NCI-H1048 (cell line): ENCODE measurements at regions not wholly inside any gene's neighbourhood (a gene's known extent, or its start where the extent isn't known, plus 50 kb on each side); places are given as distances from the start of the nearest gene placed in this dataset.

Experiments used
- DNase-seq: peaks from one replicate; lab custom pipeline; 2025; lab: John Stamatoyannopoulos, UW

GRCh38 chr10:105875050-105875449 lies 1234.0 kb downstream of the SORCS3 start:
- no peak for DNase-seq

DNA sequence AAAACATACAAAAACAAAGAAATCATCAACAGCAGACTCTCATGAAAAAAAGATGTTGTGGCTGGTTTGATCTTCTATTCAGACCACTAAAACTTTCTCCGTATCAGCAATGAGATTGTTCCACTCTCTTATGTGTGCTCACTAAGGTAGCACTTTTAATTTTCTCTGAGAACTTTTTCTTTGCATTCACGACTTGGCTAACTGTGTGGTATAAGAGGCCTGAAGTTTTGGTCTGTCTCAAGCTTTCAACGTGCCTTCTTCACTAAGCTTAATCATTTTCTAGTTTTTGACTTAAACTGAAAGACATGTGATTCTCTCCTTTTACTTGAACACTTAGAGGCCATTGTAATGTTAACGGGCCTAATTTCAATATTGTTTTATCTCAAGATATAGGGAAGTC lies 1231.6 kb downstream of the SORCS3 start:
- DNase-seq, result no peak

DNA sequence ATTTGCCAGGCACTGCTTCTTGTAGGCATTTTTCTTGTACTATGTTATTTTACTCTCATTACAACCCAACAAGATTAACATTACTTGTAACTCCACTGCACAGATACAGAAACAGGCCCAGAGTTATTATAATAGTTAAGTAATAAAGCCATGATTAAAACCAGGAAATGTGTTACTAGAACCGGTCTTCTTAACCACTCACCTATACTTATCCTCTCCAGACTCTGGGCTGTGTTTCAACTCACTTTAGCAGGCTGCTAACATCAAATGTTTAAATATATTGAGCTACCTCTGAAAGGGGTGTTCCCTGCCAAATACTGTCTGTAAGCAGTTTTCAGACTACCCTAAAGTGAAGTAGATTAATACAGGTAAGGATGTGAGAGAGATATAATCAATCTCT lies 1227.8 kb downstream of the SORCS3 start:
- no peak for DNase-seq

DNA sequence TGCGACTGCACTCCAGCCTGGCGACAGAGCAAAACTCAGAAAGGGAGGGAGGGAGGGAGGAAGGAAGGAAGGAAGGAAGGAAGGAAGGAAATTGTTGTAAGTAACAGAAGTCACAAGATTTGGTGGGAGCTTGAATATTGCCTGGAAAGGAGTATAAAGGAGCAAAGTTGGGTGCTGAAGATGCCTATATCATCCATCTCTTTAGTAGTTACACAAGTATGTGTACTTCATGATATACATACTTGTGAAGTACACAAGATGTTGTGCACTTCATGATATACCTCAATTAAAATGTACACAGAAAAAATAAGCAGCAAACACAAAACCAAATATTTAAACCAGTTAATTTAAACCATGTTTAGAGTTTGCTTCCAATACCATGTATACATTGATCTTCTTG lies 1223.8 kb downstream of the SORCS3 start:
- DNase-seq, result no peak

DNA sequence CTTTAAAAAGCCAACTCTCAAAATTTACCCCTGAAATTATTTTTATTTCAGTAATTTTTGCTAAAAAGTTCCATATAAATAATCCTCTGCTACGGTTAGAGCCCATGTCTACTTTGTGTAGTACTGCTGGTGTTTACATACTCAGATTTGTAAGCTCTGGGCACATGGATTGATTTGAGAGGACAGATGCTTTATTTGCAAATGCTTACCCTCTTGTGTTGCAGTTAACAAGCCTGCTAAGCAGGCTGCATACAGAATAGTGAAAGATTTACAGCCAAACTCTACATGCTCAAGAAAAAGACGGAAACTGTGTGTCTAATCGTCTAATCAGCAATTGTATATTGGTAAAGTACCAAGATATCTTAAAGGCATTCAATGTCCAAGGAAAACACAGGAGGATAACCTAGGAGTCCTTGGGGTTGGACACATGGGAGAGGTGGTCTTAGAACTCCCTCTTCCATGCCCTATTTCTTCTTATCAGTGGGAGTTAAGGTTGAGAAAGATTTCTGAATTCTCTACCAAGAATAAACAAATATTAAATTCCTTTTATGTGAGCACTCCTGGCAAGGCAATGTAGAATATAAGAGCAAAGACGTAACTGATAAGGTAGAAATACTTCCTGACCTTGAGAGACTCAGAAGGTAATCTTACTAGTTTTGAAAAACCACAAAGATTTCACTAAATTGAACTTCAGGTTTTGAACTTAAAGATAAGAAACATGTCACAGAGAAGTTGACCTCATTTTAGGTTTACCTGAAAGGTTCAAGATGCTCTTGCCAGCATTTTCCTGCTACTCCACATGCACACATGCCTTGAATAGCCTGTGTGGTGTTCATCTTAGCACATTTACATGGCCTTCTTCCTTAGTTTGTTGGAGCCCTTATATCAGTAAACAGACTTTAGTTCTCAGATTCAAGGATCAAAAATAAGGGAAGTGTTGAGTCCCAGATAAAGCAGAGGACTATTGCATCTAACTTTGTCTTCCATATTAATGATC lies 1216.5 kb downstream of the SORCS3 start:
- DNase-seq, result no peak

DNA sequence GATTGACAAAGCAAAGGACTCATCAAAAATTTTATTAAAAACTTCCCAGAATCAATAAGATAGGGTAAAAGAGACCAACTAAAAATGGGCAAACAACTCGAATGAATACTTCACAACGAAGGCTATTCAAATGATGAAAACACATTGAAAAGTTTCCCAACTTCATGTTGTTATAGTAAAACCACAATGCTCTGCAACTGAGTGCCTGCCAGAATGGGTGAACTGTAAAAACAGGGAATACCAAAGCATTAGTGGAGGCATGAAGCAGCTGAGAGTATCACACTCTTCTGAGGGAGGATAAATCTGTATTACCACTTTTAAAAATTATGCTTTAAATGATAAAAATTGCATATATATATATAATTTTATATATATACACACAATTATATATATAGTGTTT lies 1214.7 kb downstream of the SORCS3 start:
- no peak for DNase-seq

- peak; percentile 61 for DNase-seq
Observed at GRCh38 chr10:105844676-105845570, 1203.8 kb downstream of the SORCS3 start.

DNA sequence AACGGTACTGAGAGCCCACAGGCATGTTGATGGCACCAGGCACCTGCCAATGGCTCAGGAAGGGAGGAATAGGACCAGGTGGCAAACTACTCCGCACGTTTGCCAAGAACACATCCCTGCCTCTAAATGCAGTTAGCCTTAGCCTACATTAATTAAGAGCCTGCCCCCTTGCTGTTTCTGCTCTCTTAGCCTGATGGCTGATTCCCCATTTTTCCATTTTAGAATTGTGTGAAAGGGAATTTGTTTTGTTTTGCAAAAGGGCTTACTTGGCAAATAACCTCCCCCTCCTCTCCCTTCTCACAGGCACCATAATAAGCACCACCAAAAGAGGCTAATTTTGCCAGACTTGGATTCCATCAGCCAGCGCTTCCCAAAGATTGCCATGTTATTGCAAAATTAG lies 1203.2 kb downstream of the SORCS3 start:
- DNase-seq, result no peak

GRCh38 chr10:105843786-105844185 lies 1202.7 kb downstream of the SORCS3 start:
- no peak for DNase-seq

DNA sequence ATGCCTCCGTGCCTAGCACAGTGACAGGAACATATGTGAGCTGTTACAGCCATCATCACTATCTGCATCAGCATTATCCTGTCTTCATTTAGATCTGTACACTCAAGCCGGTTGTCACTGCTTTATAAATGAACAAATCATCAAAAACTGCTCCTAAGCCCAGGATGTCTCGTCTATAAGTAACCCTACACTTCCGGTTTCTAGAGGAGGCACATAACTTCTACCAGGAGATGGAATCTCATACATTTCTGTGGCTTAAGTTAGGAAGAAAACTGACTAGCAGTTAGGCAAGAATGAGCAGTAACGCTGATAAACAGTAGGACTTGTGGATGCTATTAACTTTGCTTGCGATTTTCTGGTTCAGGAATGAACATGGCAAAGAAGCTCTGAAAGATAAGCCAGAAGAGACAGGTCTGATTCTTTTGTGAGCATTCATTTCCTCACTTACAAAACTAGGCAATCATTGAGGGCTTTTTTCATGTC lies 1199.2 kb downstream of the SORCS3 start:
- DNase-seq, result no peak

GRCh38 chr10:105838392-105838791 lies 1197.3 kb downstream of the SORCS3 start:
- DNase-seq, result no peak

DNA sequence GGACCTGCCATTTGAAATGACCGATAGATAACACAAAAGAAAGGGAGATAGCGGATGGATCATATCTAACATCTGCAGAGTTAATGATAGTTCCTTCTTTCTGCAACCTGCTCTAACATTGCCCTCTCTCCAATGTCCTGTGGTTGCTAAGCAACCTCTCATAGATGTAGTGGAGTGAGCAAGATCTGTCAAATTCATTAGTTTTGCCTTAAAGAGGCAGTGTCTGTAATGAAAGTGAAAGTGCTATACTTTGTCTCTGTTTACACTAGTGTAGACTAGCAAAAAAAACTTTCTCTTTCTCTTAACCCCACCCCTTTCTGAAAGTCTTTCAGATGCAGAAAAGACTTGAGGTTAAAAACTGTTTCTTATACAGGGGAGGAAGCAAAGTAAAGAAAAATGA lies 1196.9 kb downstream of the SORCS3 start:
- no peak for DNase-seq

- no peak for DNase-seq
Observed at GRCh38 chr10:105834261-105835059, 1193.4 kb downstream of the SORCS3 start.

GRCh38 chr10:105827133-105827532 lies 1186.0 kb downstream of the SORCS3 start:
- no peak for DNase-seq

DNA sequence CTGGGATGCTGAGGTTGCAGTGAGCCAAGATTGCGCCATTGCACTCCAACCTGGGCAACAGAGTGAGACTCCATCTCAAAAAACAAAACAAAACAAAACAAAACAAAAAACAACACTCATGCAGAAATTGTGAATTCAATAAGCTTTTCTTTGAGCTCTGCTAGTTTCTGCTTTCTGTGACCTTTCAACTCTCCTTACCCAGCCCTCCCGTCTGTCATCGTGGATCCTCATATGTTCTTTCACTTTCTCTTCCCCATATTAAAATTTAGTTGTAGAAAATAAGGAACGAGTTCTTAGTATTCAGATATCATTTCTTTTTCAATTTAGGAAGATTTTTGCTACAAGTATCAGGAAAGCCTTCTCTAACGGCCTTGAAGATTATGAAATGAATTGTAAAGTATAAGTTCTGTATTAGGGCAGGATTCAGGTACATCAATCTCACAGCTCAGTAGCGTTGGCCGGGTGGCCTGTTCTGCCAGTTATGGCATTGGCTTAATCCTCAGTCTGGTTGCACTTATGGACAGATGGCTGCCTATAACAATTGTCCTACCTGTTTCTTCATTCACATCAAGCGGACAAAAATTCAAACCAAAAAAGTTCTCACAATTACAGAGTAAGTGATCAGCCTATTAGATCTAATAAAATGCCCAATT lies 1167.0 kb downstream of the SORCS3 start:
- DNase-seq, result no peak

- DNase-seq, result no peak
Observed at GRCh38 chr10:105803206-105803605, 1162.1 kb downstream of the SORCS3 start.

GRCh38 chr10:105800641-105801040 lies 1159.6 kb downstream of the SORCS3 start:
- DNase-seq, result no peak

DNA sequence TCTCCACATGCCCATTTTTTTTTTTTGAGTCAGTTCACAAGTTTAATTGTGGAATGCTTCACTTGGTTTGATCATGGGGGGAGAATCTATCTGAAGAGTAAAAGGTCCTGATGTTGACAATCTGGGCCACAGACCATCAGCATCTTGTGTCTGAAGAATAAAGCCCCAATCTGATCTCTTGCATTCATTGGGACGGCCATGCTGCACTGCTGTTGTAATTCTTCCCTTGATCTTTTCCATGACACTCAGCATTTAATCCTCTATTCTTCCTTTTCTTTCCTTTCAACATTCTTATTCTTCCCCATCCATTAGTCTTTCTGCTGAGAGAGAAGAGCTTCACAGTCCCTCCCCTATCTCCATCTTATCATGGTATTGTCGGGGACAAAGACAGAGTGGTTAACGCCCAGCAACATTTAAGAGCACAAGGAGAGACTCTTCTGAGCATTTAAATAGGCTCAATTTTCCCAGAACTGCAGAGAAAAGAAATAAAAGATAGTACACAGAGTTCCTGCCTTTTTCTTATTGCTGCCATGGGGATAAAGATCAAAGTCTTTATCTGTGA lies 1157.3 kb downstream of the SORCS3 start:
- DNase-seq, result no peak

- DNase-seq, result peak; percentile 48
Observed at GRCh38 chr10:105797234-105797890, 1156.3 kb downstream of the SORCS3 start.

DNA sequence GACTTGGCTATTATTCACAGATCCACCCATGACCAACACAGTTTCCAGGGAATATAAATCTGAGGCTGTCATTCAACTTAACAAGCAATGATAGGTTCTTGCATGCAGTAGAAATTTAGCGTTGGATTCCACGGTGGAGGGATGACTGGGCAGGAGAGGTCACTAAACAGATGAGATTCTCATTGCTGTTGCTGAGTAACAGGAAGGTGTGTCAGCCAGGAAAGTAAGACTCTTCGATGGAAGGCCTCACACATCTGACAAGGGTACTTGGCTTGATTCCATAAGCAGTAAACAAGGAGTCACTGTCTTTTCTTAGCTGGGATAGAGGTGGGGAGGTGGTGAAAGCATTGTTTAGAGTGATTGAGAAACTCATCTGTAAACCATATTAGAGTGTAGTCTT lies 1152.0 kb downstream of the SORCS3 start:
- DNase-seq, result no peak
